ENCODE measurements at regions not wholly inside any gene's neighbourhood (a gene's known extent, or its start where the extent isn't known, plus 50 kb on each side); places are given as distances from the start of the nearest gene placed in this dataset.
"Not testable (repeated sequence)": the region's sequence is repeated elsewhere in the genome, so short reads cannot be mapped to it uniquely, and the experiment has no call there.

DNA sequence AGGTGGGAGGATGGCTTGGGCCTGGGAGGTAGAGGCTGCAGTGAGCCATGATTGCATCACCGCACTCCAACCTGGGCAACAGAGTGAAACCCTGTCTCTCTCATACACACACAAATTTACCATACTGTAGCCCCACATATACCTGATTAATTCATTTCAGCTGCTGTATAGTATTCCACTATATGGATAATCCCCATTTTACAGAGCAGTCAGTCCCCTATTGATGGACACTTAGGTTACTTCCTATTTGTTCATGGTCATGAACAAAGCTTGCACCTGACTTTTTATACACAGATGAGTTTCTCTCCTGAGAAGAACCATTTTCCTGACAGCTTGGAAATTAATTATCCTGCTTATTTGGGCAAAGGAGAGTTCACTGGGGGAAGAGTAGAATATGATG, 59.2 kb downstream of the EMX2 start:
- no peak for DNase-seq (ENCODE audit: low read depth)

DNA sequence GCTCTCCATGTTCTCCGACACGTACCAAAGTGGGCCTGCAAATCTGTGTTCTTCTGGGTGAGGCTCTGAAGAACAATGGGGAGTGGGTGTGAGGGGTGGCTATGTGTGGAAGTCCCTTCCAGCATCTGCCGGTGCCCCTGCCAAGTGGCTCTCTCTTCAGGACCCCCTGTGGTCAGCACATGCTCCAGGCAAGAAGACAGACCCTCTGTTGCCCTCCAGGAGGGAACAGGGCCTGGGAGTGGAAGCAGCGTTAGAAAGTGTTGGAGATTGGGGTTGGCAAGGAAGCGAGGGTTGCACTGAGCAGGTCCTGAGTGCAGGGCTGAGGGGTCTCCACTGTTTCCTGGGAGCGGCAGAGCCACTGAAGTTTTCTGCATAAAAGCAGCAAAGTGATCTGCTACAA, 60.5 kb downstream of the EMX2 start:
- DNase-seq (ENCODE audit: low read depth): no peak

DNA sequence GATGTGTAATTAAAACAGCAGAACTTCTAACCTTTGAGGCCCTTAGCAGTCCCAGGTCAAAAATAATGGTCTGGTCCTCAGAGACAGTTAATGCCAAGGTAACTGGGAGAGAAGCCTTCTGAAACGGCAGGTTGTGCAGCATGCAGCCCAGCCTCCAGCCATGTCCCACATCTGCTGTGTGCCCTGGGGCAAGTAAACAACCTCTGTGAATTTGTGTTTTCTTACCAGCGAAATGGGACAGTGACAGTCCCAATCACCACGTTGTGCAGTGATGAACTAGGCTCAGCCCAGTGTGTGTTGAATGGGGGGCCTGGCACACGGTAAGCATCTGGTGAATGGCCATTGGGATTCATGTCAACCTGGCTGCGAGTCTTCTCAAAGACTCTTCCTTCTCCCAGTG, 61.2 kb downstream of the EMX2 start:
- no peak for DNase-seq (ENCODE audit: low read depth)

DNA sequence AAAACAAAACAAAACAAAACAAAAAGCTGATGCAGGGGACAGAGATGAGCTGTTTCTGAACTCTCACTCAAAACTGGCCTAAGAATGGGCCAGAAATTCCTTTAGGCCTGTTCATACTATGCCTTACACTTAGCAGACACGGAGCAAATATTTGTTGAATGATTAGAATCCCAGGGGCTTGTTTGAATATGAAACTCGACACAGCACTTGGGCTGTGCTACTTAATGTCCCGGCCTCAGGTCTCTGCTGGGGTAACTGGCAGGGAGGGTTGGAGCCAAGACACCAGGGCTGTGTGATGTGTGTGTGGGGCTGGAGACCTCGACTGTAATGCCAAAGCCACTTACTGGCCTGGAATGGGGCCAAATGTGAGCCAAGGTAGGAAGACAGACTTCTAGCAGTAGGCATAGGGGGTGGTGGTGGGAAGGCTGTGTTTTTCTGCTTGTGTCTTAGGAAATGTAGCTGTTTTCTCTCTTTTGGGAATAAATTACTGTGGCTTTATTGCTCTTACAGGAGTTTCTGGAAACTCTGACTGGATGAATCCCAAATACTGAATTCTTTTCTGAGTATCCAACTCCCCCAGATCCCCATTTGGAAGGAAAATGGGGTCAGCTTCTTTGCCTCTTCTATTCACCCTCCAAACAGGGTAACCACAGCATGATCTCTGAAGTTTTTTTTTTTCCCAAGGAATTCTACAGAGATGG, 66.7 kb downstream of the EMX2 start:
- DNase-seq (ENCODE audit: low read depth): peak; percentile 79

DNA sequence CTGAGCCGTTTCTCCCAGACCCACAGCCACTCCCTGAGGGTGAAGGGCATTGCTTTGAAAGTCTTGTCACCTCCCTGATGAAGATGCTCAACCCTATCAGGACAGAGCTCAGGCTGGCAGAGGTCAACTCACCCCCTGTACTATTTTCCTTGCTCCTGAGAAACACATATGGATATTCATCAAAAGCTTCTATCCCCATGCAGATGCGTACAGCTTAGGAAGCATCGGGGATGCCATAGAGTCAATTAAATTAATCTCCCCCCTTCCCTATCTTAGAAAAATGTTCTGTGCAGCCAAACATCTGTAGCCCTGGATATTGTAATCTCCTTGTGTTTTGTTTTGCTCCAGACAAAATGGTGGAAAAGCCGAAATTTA, 67.2 kb downstream of the EMX2 start:
- no peak for DNase-seq (ENCODE audit: low read depth)

DNA sequence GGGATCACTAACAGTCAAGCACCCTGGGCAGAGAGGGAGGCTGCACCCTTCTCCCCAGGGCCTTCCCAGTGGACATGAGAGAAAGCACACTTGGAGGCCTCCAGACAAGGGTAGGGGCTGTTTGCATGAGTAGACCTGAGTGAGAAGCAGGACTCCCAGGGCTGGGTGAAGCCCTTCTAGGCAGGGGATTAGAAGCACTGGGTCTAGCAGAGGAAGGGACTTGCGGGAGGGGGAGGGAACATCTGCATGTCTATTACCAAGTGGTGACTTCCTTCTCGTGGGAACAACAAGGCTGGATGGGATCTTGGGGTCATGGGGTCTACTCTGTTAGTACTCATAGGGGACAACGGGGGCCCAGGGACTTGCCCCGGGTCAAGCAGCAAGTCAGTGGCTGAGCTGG, 67.8 kb downstream of the EMX2 start:
- DNase-seq (ENCODE audit: low read depth): no peak

DNA sequence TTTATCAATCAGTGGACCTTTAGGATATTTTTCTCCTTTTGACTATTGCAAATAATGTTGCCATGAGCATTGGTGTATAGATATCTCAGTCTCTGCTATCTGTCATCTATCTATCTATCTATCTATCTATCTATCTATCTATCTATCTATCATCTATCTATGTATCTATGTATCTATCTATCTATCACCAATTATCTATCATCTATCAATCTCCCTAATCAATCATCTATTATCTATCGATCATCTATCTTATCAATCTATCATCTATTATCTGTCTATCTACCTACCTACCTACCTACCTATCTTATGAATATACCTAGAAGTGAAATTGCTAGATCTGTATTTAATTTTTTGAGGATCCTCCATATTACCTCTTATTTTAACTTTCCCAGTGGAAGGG, 69.6 kb downstream of the EMX2 start:
- no peak for DNase-seq (ENCODE audit: low read depth)

DNA sequence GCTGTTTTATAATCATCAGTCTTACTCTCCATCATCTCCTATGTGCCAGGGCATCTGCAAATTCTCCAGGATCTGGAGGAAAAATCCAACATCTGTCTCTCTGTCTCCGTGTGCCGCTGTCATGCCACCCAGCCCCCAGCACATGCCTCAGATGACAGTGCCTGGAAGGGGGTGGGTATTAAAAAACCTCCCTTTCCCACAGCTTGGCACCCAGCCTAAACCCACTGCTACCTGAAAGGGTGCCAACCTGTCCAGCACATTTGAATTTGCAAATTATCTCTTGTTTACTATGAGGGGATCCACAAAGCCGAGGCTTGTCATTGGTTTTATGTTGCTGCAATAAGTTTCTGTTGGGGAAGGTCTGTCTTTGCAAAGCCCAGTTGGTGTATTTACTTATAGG, 73.1 kb downstream of the EMX2 start:
- no peak for DNase-seq (ENCODE audit: low read depth)

DNA sequence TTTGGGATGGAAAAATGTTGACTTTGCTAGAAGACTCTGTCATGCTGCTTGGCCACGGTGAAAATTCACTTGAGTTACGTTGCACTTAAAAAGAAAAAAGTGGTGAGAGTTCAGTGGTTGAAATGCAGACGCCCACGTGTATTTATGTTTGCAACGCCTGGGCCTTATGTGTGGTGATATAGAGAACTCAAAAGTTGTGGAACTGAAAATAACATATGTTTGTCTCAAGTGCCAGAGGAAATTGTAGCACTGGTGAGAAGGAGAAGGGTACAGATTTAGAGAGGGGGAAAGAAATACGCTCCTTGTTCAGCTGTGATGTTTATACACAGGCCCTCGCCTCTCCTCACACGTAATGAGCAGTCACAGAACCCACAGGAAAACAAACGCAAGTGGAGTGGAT, 73.6 kb downstream of the EMX2 start:
- no peak for DNase-seq (ENCODE audit: low read depth)

DNA sequence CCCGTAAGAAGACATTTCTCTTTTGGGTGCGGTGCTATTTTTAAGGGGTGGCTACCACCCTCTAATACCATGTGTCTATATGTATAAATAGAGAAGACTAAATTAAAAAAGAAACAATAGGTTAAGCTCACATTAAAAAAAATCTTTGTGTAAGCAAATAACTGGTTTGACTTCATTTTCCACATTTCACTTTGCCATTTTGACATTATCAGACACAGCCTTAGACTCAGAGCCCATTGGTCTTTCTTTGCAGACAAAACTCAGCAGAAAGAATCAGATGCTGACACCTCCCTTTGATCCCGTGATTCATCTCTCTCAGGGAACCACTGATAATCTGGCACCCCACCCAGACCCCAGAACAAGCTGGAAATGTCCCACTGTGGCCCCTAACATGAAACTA, 74.5 kb downstream of the EMX2 start:
- no peak for DNase-seq (ENCODE audit: low read depth)

DNA sequence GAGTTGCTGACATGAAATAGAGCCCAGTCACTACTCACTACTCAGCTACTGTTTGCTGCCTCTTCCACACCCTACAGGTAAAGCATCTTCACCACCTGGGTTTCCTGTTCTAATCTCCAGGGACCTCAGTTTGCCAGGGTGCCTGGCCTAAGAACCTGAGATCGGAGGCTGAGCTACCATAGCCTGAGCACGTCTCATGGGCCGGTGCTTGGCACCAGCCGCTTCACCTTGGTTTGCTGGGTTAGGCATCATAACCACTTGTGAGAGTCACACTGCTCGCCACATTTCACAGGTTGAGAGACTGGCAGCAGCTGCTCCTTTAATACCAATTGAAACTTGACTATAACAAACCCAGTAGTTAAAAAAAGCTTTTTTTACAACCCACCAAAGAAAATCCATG, 75.1 kb downstream of the EMX2 start:
- DNase-seq (ENCODE audit: low read depth): no peak

DNA sequence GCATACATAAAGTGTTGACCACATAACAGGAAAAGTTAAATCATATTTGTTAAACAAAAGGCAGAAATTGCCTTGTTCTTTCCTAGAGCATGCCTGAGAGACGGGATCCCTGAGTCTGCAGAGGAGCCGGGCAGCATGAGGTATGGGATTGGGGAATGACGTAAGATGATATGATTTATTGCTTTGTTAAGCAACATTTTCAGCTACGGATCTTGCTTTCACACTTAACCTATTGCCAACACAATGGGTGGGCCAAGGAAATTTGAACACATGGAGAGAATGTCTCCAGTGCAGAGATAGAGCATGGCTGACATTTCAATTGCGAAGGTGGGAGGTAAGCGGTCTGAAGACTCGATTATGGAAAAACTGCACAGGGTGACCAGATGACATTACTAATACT, 76.7 kb downstream of the EMX2 start:
- no peak for DNase-seq (ENCODE audit: low read depth)

DNA sequence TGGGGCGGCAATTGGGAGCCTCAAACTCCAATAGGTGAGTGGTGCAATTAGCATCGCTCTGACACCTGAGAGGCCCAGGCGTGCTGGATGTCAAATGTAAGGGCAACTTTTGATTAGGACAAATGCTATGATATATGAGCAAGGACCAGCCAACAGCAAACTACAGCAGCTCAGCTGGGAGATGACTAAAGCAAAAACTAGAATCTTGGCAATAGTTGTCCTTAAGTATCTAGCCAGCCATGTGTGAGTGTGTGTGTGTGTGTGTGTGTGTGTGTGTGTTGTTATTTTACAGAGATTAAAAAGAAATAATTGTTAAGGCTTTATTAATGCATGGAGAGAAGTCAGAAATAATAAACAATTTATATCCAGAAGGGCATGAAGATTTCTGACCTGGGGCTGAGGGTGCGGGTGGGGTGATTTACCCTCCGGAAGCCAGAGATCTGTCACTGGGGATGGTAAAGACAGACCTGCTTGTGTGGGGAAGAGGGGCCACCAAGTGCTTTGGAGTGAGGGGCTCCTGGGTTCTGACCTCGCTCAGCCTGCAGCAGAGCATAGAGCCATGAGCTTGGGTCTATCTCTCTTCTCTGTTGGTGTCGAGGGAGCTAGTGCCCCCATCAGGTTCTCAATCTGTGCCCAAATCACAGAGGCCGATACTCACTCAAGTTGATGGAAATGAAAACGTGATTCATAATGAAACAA, 77.3 kb downstream of the EMX2 start:
- no peak for DNase-seq (ENCODE audit: low read depth)

DNA sequence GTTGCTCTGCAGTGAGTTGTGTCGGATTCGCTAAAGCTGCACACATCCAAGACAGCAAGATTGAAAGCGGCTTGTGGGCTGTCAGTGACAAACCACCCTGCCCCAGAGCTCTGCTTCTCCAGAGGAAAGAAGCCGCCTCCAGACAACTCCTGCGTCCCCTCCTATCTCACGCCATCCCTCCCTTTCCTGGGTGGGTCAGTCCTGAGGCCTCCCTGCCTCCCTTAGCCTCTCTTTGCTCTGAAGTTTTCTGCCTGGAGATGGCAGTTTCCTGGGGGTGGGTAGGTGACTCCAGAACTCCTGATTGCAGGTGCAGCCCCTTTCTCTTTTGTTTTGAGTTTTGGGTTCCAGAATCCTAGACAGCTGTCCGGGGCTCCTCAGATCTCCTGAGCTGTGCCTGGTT, 78.7 kb downstream of the EMX2 start:
- no peak for DNase-seq (ENCODE audit: low read depth)

DNA sequence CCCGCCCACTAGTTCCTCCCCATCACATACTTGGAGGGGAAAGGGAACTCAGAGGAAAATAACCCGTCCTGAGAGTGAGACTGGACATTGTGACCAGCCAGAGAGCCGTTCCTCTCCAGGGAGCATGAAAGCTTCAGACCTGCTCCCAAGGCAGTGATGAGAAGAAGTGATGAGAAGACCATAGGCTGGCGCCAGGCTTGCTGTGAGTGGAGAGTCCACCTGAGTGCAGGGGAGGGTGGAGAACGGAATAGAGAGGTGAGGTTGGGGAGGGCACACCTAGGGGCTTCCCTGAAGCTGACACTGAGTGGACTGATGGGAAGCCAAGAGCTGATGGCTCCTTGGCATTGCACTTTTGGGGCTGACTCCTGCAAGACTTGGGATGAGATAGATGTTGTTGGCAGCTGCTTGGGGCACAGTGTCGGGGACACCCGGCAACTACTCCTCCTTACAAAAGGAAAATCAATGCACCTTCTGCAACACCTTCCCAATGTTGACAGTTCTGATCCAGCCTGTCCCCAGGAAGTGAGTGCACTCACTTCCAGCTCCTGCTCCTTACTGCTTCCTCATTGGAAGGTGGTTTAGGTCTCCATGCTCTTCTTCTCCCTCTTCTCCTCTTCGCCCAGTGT, 79.4 kb downstream of the EMX2 start:
- no peak for DNase-seq (ENCODE audit: low read depth)

DNA sequence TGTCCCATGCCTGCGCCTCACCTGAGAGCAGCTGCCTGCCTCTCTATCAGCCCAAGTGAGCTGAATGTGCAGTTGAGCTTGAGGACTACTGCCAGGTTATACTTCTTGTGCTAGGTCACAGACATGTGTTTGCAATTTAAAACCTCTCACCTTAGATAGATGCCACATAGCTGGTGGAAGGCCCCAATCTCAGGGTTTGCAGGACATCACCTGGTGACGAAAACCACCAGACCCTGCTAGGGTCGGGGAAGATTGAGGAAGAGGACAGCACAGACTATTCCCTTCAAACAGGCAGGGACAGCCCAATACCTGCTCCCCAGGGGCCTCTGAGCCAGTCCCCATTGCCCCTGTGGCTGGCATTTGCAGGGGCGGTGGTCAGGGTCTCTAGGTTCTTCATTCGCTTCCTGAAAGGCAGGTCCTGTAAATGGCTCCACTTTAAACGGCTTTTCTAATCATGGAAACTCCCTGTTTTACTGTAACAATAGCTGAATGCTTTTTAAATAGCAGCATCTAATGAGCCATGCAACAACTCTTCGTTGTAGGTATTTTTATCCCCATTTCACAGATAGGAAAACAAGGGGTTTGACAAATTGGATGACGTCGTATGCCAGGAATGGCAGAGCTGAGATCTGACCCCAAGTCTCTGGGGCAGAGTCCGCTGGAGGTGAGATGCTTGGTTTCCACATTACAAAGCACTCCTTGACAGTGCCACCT, 80.1 kb downstream of the EMX2 start:
- no peak for DNase-seq (ENCODE audit: low read depth)

DNA sequence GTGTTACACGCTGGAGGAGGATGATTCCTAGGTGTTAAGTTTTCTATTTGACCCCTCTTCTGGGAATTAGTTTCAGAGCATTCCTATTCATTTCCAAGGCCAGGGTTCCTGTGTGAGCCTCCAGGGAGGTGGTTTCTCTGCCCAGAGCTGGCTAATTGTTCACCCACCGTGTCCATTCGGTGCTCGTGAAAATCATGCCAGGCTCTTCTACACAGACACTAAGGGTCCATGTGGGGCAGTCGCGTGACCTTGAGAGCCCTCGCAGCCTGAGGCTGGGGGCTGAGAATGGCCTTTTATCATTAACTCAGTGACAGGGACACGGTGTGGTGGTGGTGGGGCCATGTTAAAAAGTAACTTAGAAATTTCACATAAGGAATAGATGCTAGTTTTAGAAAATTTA, 83.7 kb downstream of the EMX2 start:
- no peak for DNase-seq (ENCODE audit: low read depth)

DNA sequence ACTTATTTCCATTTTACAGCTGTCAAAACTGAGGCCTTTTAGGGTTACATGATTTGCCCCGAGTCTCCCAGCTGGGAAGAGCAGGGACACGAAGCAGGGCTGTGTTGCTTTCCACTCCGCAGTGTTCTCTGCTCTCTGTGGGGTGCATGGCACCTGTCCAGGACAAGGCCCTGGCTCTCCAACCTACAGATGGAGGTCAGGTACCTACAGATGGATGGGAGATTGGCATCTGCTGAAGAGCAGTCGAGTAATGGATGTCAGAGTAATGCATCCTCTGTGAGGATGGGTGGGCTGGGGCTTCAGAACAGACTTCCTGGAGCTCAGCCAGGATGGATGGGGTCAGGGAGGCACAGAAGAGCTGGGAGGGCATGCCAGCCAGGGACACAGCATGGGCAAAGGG, 85.0 kb downstream of the EMX2 start:
- DNase-seq (ENCODE audit: low read depth): no peak

DNA sequence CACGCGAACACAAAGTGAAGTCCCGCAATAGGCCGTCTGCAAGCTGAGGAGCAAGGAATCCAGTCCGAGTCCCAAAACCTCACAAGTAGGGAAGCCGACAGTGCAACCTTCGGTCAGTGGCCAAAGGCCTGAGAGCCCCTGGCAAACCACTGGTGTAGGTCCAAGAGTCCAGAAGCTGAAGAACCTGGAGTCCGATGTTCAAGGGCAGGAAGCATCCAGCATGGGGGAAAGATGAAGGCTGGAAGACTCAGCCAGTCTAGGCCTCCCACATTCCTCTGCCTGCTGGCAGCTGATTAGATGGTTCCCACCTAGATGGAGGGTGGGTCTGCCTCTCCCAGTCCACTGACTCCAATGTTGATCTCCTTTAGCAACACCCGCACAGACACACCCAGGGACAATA, 87.2 kb downstream of the EMX2 start:
- not testable (repeated sequence) for DNase-seq (ENCODE audit: low read depth)

DNA sequence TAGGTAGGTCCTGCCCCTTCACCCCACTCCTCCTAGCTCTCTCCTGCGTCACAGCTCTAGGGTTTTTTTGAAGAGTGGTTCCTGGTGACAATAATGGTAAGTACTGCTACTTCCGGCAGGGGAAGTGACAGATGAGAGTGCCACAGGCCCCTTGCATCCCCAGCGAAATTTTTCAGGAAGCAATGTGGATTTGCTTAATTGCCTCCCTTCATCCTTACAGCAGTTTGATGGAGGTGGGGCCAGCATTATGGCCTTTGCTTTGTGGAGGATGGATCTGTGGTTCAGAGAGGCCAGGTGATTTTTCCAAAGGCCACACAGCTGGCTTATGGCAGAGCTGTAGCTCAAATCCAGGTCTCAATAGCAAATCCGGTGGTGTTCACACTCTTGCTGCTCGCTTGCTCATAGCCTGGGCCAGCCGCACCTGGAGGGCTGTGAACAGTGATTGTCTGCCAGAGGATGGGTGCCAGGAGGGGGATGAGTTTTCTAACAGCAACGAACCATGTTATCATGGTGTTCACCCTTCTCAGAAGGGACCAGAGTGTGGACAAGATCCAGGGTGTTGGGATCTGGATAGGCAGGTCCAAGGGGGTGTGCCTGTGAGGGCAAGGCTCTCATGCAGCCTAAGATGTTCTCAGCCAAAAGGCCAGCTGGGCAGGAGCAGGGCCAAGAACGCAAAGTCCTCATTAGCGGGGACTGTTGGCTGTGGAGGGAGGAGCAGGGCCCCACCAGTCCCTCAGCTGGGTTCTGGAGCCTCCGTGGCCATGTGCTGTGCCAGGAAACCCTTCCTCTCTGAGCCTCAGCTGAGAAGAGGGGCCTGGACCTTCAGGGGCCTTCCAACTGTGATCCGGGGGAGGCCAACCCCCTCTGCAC, 89.0 kb downstream of the EMX2 start:
- no peak for DNase-seq (ENCODE audit: low read depth)

DNA sequence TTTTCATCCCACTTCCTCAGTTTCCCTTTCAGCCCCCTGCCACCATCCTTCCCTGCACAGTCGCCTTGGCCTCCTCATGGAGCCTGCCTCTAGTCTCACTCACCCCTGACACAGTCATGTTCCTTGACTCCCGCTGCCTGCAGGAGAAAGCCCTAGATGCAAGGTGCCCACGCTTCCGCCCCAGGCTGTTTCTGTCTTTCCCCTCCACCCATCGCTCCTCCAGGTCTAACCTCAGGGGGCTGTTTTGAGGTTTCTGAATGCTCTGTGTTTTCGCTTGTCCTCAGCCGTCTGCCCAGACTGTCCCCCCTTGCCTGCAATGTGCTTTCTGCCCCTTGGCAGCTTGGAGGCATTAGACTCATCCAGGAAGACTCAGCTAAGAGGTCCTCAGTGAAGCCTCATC, 89.9 kb downstream of the EMX2 start:
- no peak for DNase-seq (ENCODE audit: low read depth)

DNA sequence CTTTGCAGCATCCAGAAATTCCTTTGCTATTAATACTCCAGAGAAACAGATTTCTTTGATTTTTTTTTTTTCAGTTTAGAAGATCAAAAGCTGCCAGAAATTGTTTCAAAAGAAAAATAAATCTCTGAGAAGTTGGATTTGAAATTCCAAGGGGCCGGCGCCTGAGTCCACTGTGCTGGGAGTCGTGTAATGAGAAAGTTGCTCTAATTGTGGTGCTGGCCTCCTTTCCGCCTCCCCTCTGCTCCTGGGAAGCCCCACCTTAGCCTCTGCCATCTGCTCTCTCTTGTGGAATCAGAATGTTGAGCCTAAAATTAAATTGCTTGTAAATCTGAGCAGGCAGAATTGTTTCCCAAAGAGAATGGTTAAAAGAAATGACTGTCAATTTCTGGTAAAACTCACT, 93.3 kb downstream of the EMX2 start:
- no peak for DNase-seq (ENCODE audit: low read depth)

Measured in EH (cell line).